Neural progenitor cell (in vitro differentiated cells): ENCODE measurements at regions not wholly inside any gene's neighbourhood (a gene's known extent, or its start where the extent isn't known, plus 50 kb on each side); places are given as distances from the start of the nearest gene placed in this dataset.

Experiments
- DNase-seq: peaks from one replicate; pipeline ENCODE4 v3.0.0-alpha.2; 2016; ENCODE audit warnings: low spot score
- H2AFZ ChIP-seq: fragments of 200-600 bp; sonication (generic); replicated peaks from 2 replicates; pipeline ENCODE4 v1.6.1; 2016; ENCODE audit warnings: antibody characterized with exemption
- H3F3A ChIP-seq: fragments of 200-600 bp; sonication (generic); 2 replicates; pipeline ENCODE4 v1.6.1; 2016; ENCODE audit warnings: antibody characterized with exemption, low read depth
- H3K27ac ChIP-seq: fragments of 200-600 bp; sonication (generic); 2 replicates; pipeline ENCODE4 v1.5.1; 2016; ENCODE audit warnings: mild to moderate bottlenecking
- H3K27me3 ChIP-seq: fragments of 200-600 bp; sonication (generic); 2 replicates; pipeline ENCODE4 v1.6.1; 2016; ENCODE audit warnings: mild to moderate bottlenecking, moderate library complexity
- H3K36me3 ChIP-seq: fragments of 200-600 bp; sonication (generic); 2 replicates; pipeline ENCODE4 v1.5.1; 2016
- H3K4me1 ChIP-seq: fragments of 200-600 bp; sonication (generic); 2 replicates; pipeline ENCODE4 v1.6.1; 2016; ENCODE audit warnings: mixed run types
- H3K4me2 ChIP-seq: fragments of 200-600 bp; sonication (generic); 2 replicates; pipeline ENCODE4 v1.6.1; 2016
- H3K4me3 ChIP-seq: fragments of 200-600 bp; sonication (generic); 2 replicates; pipeline ENCODE4 v1.5.1; 2016
- H3K79me2 ChIP-seq: fragments of 200-600 bp; sonication (generic); 2 replicates; pipeline ENCODE4 v1.6.1; 2016; ENCODE audit warnings: low read depth
- H3K9ac ChIP-seq: fragments of 200-600 bp; sonication (generic); 2 replicates; pipeline ENCODE4 v1.6.1; 2016
- H3K9me3 ChIP-seq: fragments of 200-600 bp; sonication (generic); 2 replicates; pipeline ENCODE4 v1.5.1; 2016; ENCODE audit warnings: low read depth
- H4K20me1 ChIP-seq: fragments of 200-600 bp; sonication (generic); 2 replicates; pipeline ENCODE4 v1.6.1; 2016; ENCODE audit warnings: low read depth
- H3K27ac Mint-ChIP-seq: 3 replicates; pipeline ENCODE4 v1.8.0; 2021; ENCODE audit warnings: mixed read lengths
- H3K27me3 Mint-ChIP-seq: 2 replicates; pipeline ENCODE4 v1.8.0; 2022; ENCODE audit warnings: low read depth, mild to moderate bottlenecking, inconsistent platforms, moderate library complexity, mixed read lengths; ENCODE audit not compliant: insufficient read depth
- H3K36me3 Mint-ChIP-seq: 3 replicates; pipeline ENCODE4 v1.8.0; 2021; ENCODE audit warnings: mixed read lengths
- H3K4me1 Mint-ChIP-seq: 3 replicates; pipeline ENCODE4 v1.8.0; 2021; ENCODE audit warnings: mixed read lengths
- H3K4me3 Mint-ChIP-seq: 3 replicates; pipeline ENCODE4 v1.8.0; 2021; ENCODE audit warnings: mild to moderate bottlenecking, moderate library complexity, mixed read lengths
- H3K9me3 Mint-ChIP-seq: 3 replicates; pipeline ENCODE4 v1.8.0; 2020; ENCODE audit warnings: mixed read lengths
- CTCF ChIP-seq: fragments of 200-600 bp; sonication (generic); IDR thresholded peaks from 2 replicates; pipeline ENCODE4 v1.5.1; 2017; ENCODE audit warnings: antibody characterized with exemption, mild to moderate bottlenecking
- EZH2 ChIP-seq: fragments of 200-600 bp; sonication (generic); IDR thresholded peaks from 2 replicates; pipeline ENCODE4 v1.6.1; 2017; ENCODE audit warnings: antibody characterized with exemption, mild to moderate bottlenecking, moderate library complexity
- EZH2phosphoT487 ChIP-seq: fragments of 200-600 bp; sonication (generic); IDR thresholded peaks from 2 replicates; pipeline ENCODE4 v1.6.1; 2017; ENCODE audit warnings: antibody characterized with exemption

- no peaks in the 10 kb centered on the region for H3K79me2 ChIP-seq
- no peaks in the 10 kb centered on the region for H3F3A ChIP-seq
- no peak overlapping the region for H3K9ac ChIP-seq
- H3K27ac ChIP-seq: no peak overlapping the region
- Mint-ChIP-seq H3K9me3 (peaks cover 3% of the 10 kb centered on the region), H3K4me3 (no peak overlapping the region), H3K4me1 (no peaks in the 10 kb centered on the region), H3K36me3 (no peaks in the 10 kb centered on the region), H3K27me3 (no peaks in the 10 kb centered on the region), H3K27ac (no peak overlapping the region)
- H4K20me1 ChIP-seq: no peaks in the 10 kb centered on the region
- no peak for TF ChIP-seq EZH2
- no peak for TF ChIP-seq EZH2phosphoT487
- no peak for TF ChIP-seq CTCF
- no peak overlapping the region for H3K4me3 ChIP-seq
- H3K4me2 ChIP-seq: no peak overlapping the region
- no peak for DNase-seq
- no peaks in the 10 kb centered on the region for H3K9me3 ChIP-seq
- H3K27me3 ChIP-seq: no peaks in the 10 kb centered on the region
- H3K36me3 ChIP-seq: no peaks in the 10 kb centered on the region
- no peaks in the 10 kb centered on the region for H3K4me1 ChIP-seq
- H2AFZ ChIP-seq: no peak overlapping the region
Measured at GRCh38 chr13:107884564-107884963, 330.8 kb downstream of the LIG4 start.

GRCh38 chr13:107883561-107884175 lies 331.7 kb downstream of the LIG4 start:
- no peak for TF ChIP-seq CTCF
- Histone ChIP-seq H3K27ac (no peak overlapping the region), H3K4me1 (no peaks in the 10 kb centered on the region), H3K27me3 (no peaks in the 10 kb centered on the region), H3K79me2 (no peaks in the 10 kb centered on the region), H2AFZ (no peak overlapping the region), H3F3A (no peaks in the 10 kb centered on the region), H3K4me2 (no peak overlapping the region), H4K20me1 (no peaks in the 10 kb centered on the region), H3K9me3 (no peaks in the 10 kb centered on the region), H3K4me3 (no peak overlapping the region), H3K36me3 (no peaks in the 10 kb centered on the region), H3K9ac (no peak overlapping the region)
- H3K27ac Mint-ChIP-seq: no peak overlapping the region
- H3K4me1 Mint-ChIP-seq: no peaks in the 10 kb centered on the region
- peaks cover 3% of the 10 kb centered on the region for H3K9me3 Mint-ChIP-seq
- no peaks in the 10 kb centered on the region for H3K27me3 Mint-ChIP-seq
- no peak overlapping the region for H3K4me3 Mint-ChIP-seq
- no peak for DNase-seq
- no peaks in the 10 kb centered on the region for H3K36me3 Mint-ChIP-seq

- Mint-ChIP-seq H3K27ac (no peak overlapping the region), H3K4me3 (no peak overlapping the region), H3K36me3 (no peaks in the 10 kb centered on the region), H3K4me1 (no peaks in the 10 kb centered on the region), H3K9me3 (peaks cover 3% of the 10 kb centered on the region), H3K27me3 (no peaks in the 10 kb centered on the region)
- Histone ChIP-seq H4K20me1 (no peaks in the 10 kb centered on the region), H3K79me2 (no peaks in the 10 kb centered on the region), H3F3A (no peaks in the 10 kb centered on the region), H2AFZ (no peak overlapping the region), H3K27ac (no peak overlapping the region), H3K27me3 (no peaks in the 10 kb centered on the region), H3K9me3 (no peaks in the 10 kb centered on the region), H3K36me3 (no peaks in the 10 kb centered on the region), H3K4me2 (no peak overlapping the region), H3K4me1 (no peaks in the 10 kb centered on the region), H3K4me3 (no peak overlapping the region), H3K9ac (no peak overlapping the region)
- TF ChIP-seq EZH2phosphoT487 (no peak), CTCF (no peak)
- no peak for DNase-seq
Measured at GRCh38 chr13:107882708-107883560, 332.4 kb downstream of the LIG4 start.
